GM18502 (cell line): ENCODE measurements at regions not wholly inside any gene's neighbourhood (a gene's known extent, or its start where the extent isn't known, plus 50 kb on each side); places are given as distances from the start of the nearest gene placed in this dataset.

Source experiments
- ATAC-seq: cut with Tn5 transposase; IDR thresholded peaks from one replicate; pipeline ENCODE4 v1.9.1; 2021; ENCODE audit warnings: mild to moderate bottlenecking; ENCODE audit not compliant: unreplicated experiment, poor library complexity

GRCh38 chr4:123495530-123495929, 98.9 kb downstream of the SPRY1 start:
- ATAC-seq: no peak

- ATAC-seq: no peak
Measured at GRCh38 chr4:123496421-123496820, 99.8 kb downstream of the SPRY1 start.

GRCh38 chr4:123497340-123497739, 100.7 kb downstream of the SPRY1 start:
- no peak for ATAC-seq

GRCh38 chr4:123501733-123502132, 105.1 kb downstream of the SPRY1 start:
- ATAC-seq: no peak

- ATAC-seq: no peak
Measured at GRCh38 chr4:123503698-123504363, 107.2 kb downstream of the SPRY1 start.

GRCh38 chr4:123505095-123506010, 108.8 kb downstream of the SPRY1 start:
- peak; percentile 68 for ATAC-seq

- no peak for ATAC-seq
Measured at GRCh38 chr4:123506011-123506695, 109.6 kb downstream of the SPRY1 start.

GRCh38 chr4:123507376-123507775, 110.8 kb downstream of the SPRY1 start:
- no peak for ATAC-seq

- ATAC-seq: no peak
Measured at GRCh38 chr4:123510221-123510620, 113.6 kb downstream of the SPRY1 start.

GRCh38 chr4:123510659-123511058, 114.1 kb downstream of the SPRY1 start:
- no peak for ATAC-seq

- ATAC-seq: no peak
Measured at GRCh38 chr4:123516576-123516975, 120.0 kb downstream of the SPRY1 start.

GRCh38 chr4:123517176-123517575, 120.6 kb downstream of the SPRY1 start:
- ATAC-seq: no peak

- ATAC-seq: no peak
Measured at GRCh38 chr4:123517971-123518370, 121.4 kb downstream of the SPRY1 start.

GRCh38 chr4:123520325-123520724, 123.7 kb downstream of the SPRY1 start:
- ATAC-seq: no peak

GRCh38 chr4:123522081-123522480, 125.5 kb downstream of the SPRY1 start:
- no peak for ATAC-seq

- ATAC-seq: no peak
Measured at GRCh38 chr4:123522646-123523045, 126.1 kb downstream of the SPRY1 start.

GRCh38 chr4:123524958-123525628, 128.5 kb downstream of the SPRY1 start:
- ATAC-seq: no peak

GRCh38 chr4:123526511-123526910, 129.9 kb downstream of the SPRY1 start:
- ATAC-seq: no peak

GRCh38 chr4:123528501-123529277, 132.1 kb downstream of the SPRY1 start:
- no peak for ATAC-seq

GRCh38 chr4:123529278-123529568, 132.6 kb downstream of the SPRY1 start:
- ATAC-seq: no peak
